Sigmoid colon (tissue), 4 donors: ENCODE measurements at regions not wholly inside any gene's neighbourhood (a gene's known extent, or its start where the extent isn't known, plus 50 kb on each side); places are given as distances from the start of the nearest gene placed in this dataset.

Source experiments
- EP300 ChIP-seq, 4 donors: sonication (generic); formaldehyde crosslinking; IDR thresholded peaks; one replicate each; pipeline ENCODE4 v1.6.1; 2017; ENCODE audit warnings: antibody characterized with exemption in 4 of 4
- POLR2A ChIP-seq, 2 donors: fragments of 450-650 bp; IDR thresholded peaks; one replicate each; pipeline ENCODE4 v1.6.1; 2016; ENCODE audit warnings: antibody characterized with exemption in 2 of 2, mild to moderate bottlenecking in 2 of 2, moderate library complexity in 2 of 2
- POLR2AphosphoS5 ChIP-seq, 4 donors: sonication (generic); formaldehyde crosslinking; IDR thresholded peaks; one replicate each; pipeline ENCODE4 v1.6.1; 2017; ENCODE audit warnings: antibody characterized with exemption in 4 of 4
- TF ChIP-seq, protein P1 (sequence below), 4 experiments: fragments of 450-650 bp in 3 of 4; fragments of 200-600 bp in 1 of 4; IDR thresholded peaks; one replicate each; pipeline ENCODE4 v1.5.1; 2016 to 2019; ENCODE audit warnings: antibody characterized with exemption in 4 of 4, mild to moderate bottlenecking in 3 of 4, moderate library complexity in 2 of 4

DNA sequence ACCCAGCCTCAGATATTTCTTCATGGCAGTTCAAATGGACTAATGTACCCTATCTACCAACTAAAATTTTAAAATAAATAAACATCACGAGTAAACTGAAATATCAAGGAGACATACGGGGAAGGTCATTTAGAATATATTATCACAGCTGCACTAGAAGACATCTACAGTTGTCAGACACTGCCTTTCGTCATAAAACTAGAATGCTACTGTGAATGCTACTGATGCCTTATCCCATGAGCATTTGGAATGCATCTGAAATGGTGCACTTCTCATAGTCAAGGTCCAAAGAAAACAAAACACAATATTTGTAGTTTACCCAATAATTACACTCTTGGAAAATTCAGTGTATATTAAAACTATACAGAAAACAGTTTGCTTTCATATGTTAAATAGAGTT is 165.2 kb downstream of the MREG start:
- TF ChIP-seq EP300 (IDR thresholded peaks at IDR 0.05), result no peak
- TF ChIP-seq, protein P1, sequence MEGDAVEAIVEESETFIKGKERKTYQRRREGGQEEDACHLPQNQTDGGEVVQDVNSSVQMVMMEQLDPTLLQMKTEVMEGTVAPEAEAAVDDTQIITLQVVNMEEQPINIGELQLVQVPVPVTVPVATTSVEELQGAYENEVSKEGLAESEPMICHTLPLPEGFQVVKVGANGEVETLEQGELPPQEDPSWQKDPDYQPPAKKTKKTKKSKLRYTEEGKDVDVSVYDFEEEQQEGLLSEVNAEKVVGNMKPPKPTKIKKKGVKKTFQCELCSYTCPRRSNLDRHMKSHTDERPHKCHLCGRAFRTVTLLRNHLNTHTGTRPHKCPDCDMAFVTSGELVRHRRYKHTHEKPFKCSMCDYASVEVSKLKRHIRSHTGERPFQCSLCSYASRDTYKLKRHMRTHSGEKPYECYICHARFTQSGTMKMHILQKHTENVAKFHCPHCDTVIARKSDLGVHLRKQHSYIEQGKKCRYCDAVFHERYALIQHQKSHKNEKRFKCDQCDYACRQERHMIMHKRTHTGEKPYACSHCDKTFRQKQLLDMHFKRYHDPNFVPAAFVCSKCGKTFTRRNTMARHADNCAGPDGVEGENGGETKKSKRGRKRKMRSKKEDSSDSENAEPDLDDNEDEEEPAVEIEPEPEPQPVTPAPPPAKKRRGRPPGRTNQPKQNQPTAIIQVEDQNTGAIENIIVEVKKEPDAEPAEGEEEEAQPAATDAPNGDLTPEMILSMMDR (IDR thresholded peaks at IDR 0.05), result no peak
- no peak for TF ChIP-seq POLR2A (IDR thresholded peaks at IDR 0.05)
- no peak for TF ChIP-seq POLR2AphosphoS5 (IDR thresholded peaks at IDR 0.05)
